ENCODE measurements at regions not wholly inside any gene's neighbourhood (a gene's known extent, or its start where the extent isn't known, plus 50 kb on each side); places are given as distances from the start of the nearest gene placed in this dataset.

- H3K4me1 ChIP-seq (ENCODE audit: control insufficient read depth, insufficient read depth, low read length): no peaks in the 10 kb centered on the region
- H3K27ac ChIP-seq (ENCODE audit: low read depth, low read length): no peak overlapping the region
- no peaks in the 10 kb centered on the region for H3K27me3 ChIP-seq (ENCODE audit: control insufficient read depth, insufficient read depth, low read length)
- H3K9me3 ChIP-seq (ENCODE audit: control insufficient read depth, insufficient read depth, low read length): no peaks in the 10 kb centered on the region
- no peak overlapping the region for H3K4me3 ChIP-seq (ENCODE audit: low read depth, low read length)
- H3K9ac ChIP-seq (ENCODE audit: low read depth, low read length): no peak overlapping the region
- no peaks in the 10 kb centered on the region for H3K36me3 ChIP-seq (ENCODE audit: control insufficient read depth, insufficient read depth, low read length)
Measured at GRCh38 chr5:74300808-74301389, 339.6 kb downstream of the ENC1 start.

- no peaks in the 10 kb centered on the region for H3K36me3 ChIP-seq (ENCODE audit: control insufficient read depth, insufficient read depth, low read length)
- no peaks in the 10 kb centered on the region for H3K9me3 ChIP-seq (ENCODE audit: control insufficient read depth, insufficient read depth, low read length)
- no peak overlapping the region for H3K27ac ChIP-seq (ENCODE audit: low read depth, low read length)
- no peak overlapping the region for H3K4me3 ChIP-seq (ENCODE audit: low read depth, low read length)
- H3K27me3 ChIP-seq (ENCODE audit: control insufficient read depth, insufficient read depth, low read length): no peaks in the 10 kb centered on the region
- no peak overlapping the region for H3K9ac ChIP-seq (ENCODE audit: low read depth, low read length)
- no peaks in the 10 kb centered on the region for H3K4me1 ChIP-seq (ENCODE audit: control insufficient read depth, insufficient read depth, low read length)
Measured at GRCh38 chr5:74299833-74300232, 340.7 kb downstream of the ENC1 start.

GRCh38 chr5:74296685-74297408 lies 343.7 kb downstream of the ENC1 start:
- no peaks in the 10 kb centered on the region for H3K9me3 ChIP-seq (ENCODE audit: control insufficient read depth, insufficient read depth, low read length)
- no peaks in the 10 kb centered on the region for H3K36me3 ChIP-seq (ENCODE audit: control insufficient read depth, insufficient read depth, low read length)
- no peaks in the 10 kb centered on the region for H3K27me3 ChIP-seq (ENCODE audit: control insufficient read depth, insufficient read depth, low read length)
- no peaks in the 10 kb centered on the region for H3K4me1 ChIP-seq (ENCODE audit: control insufficient read depth, insufficient read depth, low read length)
- no peak overlapping the region for H3K27ac ChIP-seq (ENCODE audit: low read depth, low read length)
- H3K4me3 ChIP-seq (ENCODE audit: low read depth, low read length): no peak overlapping the region
- H3K9ac ChIP-seq (ENCODE audit: low read depth, low read length): no peak overlapping the region

- Histone ChIP-seq H3K27me3 (ENCODE audit: control insufficient read depth, insufficient read depth, low read length) (no peaks in the 10 kb centered on the region), H3K9ac (ENCODE audit: low read depth, low read length) (no peak overlapping the region), H3K4me1 (ENCODE audit: control insufficient read depth, insufficient read depth, low read length) (no peaks in the 10 kb centered on the region), H3K9me3 (ENCODE audit: control insufficient read depth, insufficient read depth, low read length) (no peaks in the 10 kb centered on the region), H3K27ac (ENCODE audit: low read depth, low read length) (no peak overlapping the region), H3K36me3 (ENCODE audit: control insufficient read depth, insufficient read depth, low read length) (no peaks in the 10 kb centered on the region), H3K4me3 (ENCODE audit: low read depth, low read length) (no peak overlapping the region)
Measured at GRCh38 chr5:74295676-74296075, 344.9 kb downstream of the ENC1 start.

GRCh38 chr5:74295141-74295540 lies 345.4 kb downstream of the ENC1 start:
- Histone ChIP-seq H3K36me3 (ENCODE audit: control insufficient read depth, insufficient read depth, low read length) (no peaks in the 10 kb centered on the region), H3K9me3 (ENCODE audit: control insufficient read depth, insufficient read depth, low read length) (no peaks in the 10 kb centered on the region), H3K27ac (ENCODE audit: low read depth, low read length) (no peak overlapping the region), H3K4me1 (ENCODE audit: control insufficient read depth, insufficient read depth, low read length) (no peaks in the 10 kb centered on the region), H3K9ac (ENCODE audit: low read depth, low read length) (no peak overlapping the region), H3K27me3 (ENCODE audit: control insufficient read depth, insufficient read depth, low read length) (no peaks in the 10 kb centered on the region), H3K4me3 (ENCODE audit: low read depth, low read length) (no peak overlapping the region)

- no peak overlapping the region for H3K9ac ChIP-seq (ENCODE audit: low read depth, low read length)
- H3K4me1 ChIP-seq (ENCODE audit: control insufficient read depth, insufficient read depth, low read length): no peaks in the 10 kb centered on the region
- no peaks in the 10 kb centered on the region for H3K36me3 ChIP-seq (ENCODE audit: control insufficient read depth, insufficient read depth, low read length)
- no peak overlapping the region for H3K4me3 ChIP-seq (ENCODE audit: low read depth, low read length)
- H3K9me3 ChIP-seq (ENCODE audit: control insufficient read depth, insufficient read depth, low read length): no peaks in the 10 kb centered on the region
- H3K27me3 ChIP-seq (ENCODE audit: control insufficient read depth, insufficient read depth, low read length): no peaks in the 10 kb centered on the region
- H3K27ac ChIP-seq (ENCODE audit: low read depth, low read length): no peak overlapping the region
Measured at GRCh38 chr5:74294231-74294705, 346.3 kb downstream of the ENC1 start.

GRCh38 chr5:74293182-74293581 lies 347.3 kb downstream of the ENC1 start:
- Histone ChIP-seq H3K27ac (ENCODE audit: low read depth, low read length) (no peak overlapping the region), H3K36me3 (ENCODE audit: control insufficient read depth, insufficient read depth, low read length) (no peaks in the 10 kb centered on the region), H3K4me3 (ENCODE audit: low read depth, low read length) (no peak overlapping the region), H3K4me1 (ENCODE audit: control insufficient read depth, insufficient read depth, low read length) (no peaks in the 10 kb centered on the region), H3K9me3 (ENCODE audit: control insufficient read depth, insufficient read depth, low read length) (no peaks in the 10 kb centered on the region), H3K9ac (ENCODE audit: low read depth, low read length) (no peak overlapping the region), H3K27me3 (ENCODE audit: control insufficient read depth, insufficient read depth, low read length) (no peaks in the 10 kb centered on the region)

GRCh38 chr5:74290634-74291241 lies 349.8 kb downstream of the ENC1 start:
- no peaks in the 10 kb centered on the region for H3K4me1 ChIP-seq (ENCODE audit: control insufficient read depth, insufficient read depth, low read length)
- no peak overlapping the region for H3K4me3 ChIP-seq (ENCODE audit: low read depth, low read length)
- H3K27ac ChIP-seq (ENCODE audit: low read depth, low read length): no peak overlapping the region
- H3K9ac ChIP-seq (ENCODE audit: low read depth, low read length): no peak overlapping the region
- H3K36me3 ChIP-seq (ENCODE audit: control insufficient read depth, insufficient read depth, low read length): no peaks in the 10 kb centered on the region
- H3K27me3 ChIP-seq (ENCODE audit: control insufficient read depth, insufficient read depth, low read length): no peaks in the 10 kb centered on the region
- no peaks in the 10 kb centered on the region for H3K9me3 ChIP-seq (ENCODE audit: control insufficient read depth, insufficient read depth, low read length)

- H3K9ac ChIP-seq (ENCODE audit: low read depth, low read length): no peak overlapping the region
- no peak overlapping the region for H3K27ac ChIP-seq (ENCODE audit: low read depth, low read length)
- no peaks in the 10 kb centered on the region for H3K27me3 ChIP-seq (ENCODE audit: control insufficient read depth, insufficient read depth, low read length)
- no peaks in the 10 kb centered on the region for H3K4me1 ChIP-seq (ENCODE audit: control insufficient read depth, insufficient read depth, low read length)
- H3K36me3 ChIP-seq (ENCODE audit: control insufficient read depth, insufficient read depth, low read length): no peaks in the 10 kb centered on the region
- H3K4me3 ChIP-seq (ENCODE audit: low read depth, low read length): no peak overlapping the region
- H3K9me3 ChIP-seq (ENCODE audit: control insufficient read depth, insufficient read depth, low read length): no peaks in the 10 kb centered on the region
Measured at GRCh38 chr5:74289691-74290090, 350.8 kb downstream of the ENC1 start.

GRCh38 chr5:74289238-74289637 lies 351.3 kb downstream of the ENC1 start:
- H3K27ac ChIP-seq (ENCODE audit: low read depth, low read length): no peak overlapping the region
- no peaks in the 10 kb centered on the region for H3K9me3 ChIP-seq (ENCODE audit: control insufficient read depth, insufficient read depth, low read length)
- H3K4me1 ChIP-seq (ENCODE audit: control insufficient read depth, insufficient read depth, low read length): no peaks in the 10 kb centered on the region
- no peak overlapping the region for H3K4me3 ChIP-seq (ENCODE audit: low read depth, low read length)
- H3K9ac ChIP-seq (ENCODE audit: low read depth, low read length): no peak overlapping the region
- H3K36me3 ChIP-seq (ENCODE audit: control insufficient read depth, insufficient read depth, low read length): no peaks in the 10 kb centered on the region
- no peaks in the 10 kb centered on the region for H3K27me3 ChIP-seq (ENCODE audit: control insufficient read depth, insufficient read depth, low read length)

GRCh38 chr5:74288448-74289108 lies 351.9 kb downstream of the ENC1 start:
- Histone ChIP-seq H3K4me1 (ENCODE audit: control insufficient read depth, insufficient read depth, low read length) (no peaks in the 10 kb centered on the region), H3K9me3 (ENCODE audit: control insufficient read depth, insufficient read depth, low read length) (no peaks in the 10 kb centered on the region), H3K36me3 (ENCODE audit: control insufficient read depth, insufficient read depth, low read length) (no peaks in the 10 kb centered on the region), H3K9ac (ENCODE audit: low read depth, low read length) (no peak overlapping the region), H3K27me3 (ENCODE audit: control insufficient read depth, insufficient read depth, low read length) (no peaks in the 10 kb centered on the region), H3K27ac (ENCODE audit: low read depth, low read length) (no peak overlapping the region), H3K4me3 (ENCODE audit: low read depth, low read length) (no peak overlapping the region)
